Dendritic cell treated with granulocyte-macrophage colony-stimulating factor and Interleukin-4, amounts not matched to agents 40 ng/mL and 50 ng/mL, for 4 days (primary cell): ENCODE measurements at regions not wholly inside any gene's neighbourhood (a gene's known extent, or its start where the extent isn't known, plus 50 kb on each side); places are given as distances from the start of the nearest gene placed in this dataset.

Source experiments
- H3K27ac Mint-ChIP-seq: one replicate; pipeline ENCODE4 v1.8.0; 2022; ENCODE audit warnings: mild to moderate bottlenecking, mixed read lengths
- H3K27me3 Mint-ChIP-seq: one replicate; pipeline ENCODE4 v1.8.0; 2022; ENCODE audit warnings: mild to moderate bottlenecking, mixed read lengths
- H3K36me3 Mint-ChIP-seq: one replicate; pipeline ENCODE4 v1.8.0; 2022; ENCODE audit warnings: low read depth, mixed read lengths
- H3K4me1 Mint-ChIP-seq: one replicate; pipeline ENCODE4 v1.8.0; 2022; ENCODE audit warnings: low read depth, mixed read lengths
- H3K4me3 Mint-ChIP-seq: one replicate; pipeline ENCODE4 v1.8.0; 2022; ENCODE audit warnings: mild to moderate bottlenecking, moderate library complexity, mixed read lengths
- H3K9me3 Mint-ChIP-seq: one replicate; pipeline ENCODE4 v1.8.0; 2022; ENCODE audit warnings: mixed read lengths
- intact Hi-C: fragments of 100-400 bp; cut with micrococcal nuclease; formaldehyde crosslinking; loops from one replicate; pipeline ENCODE4 v1.15.0; 2022

GRCh38 chr15:61411902-61412510 is 182.9 kb upstream of the RORA start:
- Mint-ChIP-seq H3K27me3 (no peaks in the 10 kb centered on the region), H3K36me3 (no peaks in the 10 kb centered on the region), H3K9me3 (peaks cover 9% of the 10 kb centered on the region), H3K4me1 (no peaks in the 10 kb centered on the region), H3K27ac (no peak overlapping the region), H3K4me3 (no peak overlapping the region)
- intact Hi-C loops, result no loop called here

- Mint-ChIP-seq H3K27ac (no peak overlapping the region), H3K36me3 (no peaks in the 10 kb centered on the region), H3K9me3 (peaks cover 9% of the 10 kb centered on the region), H3K27me3 (no peaks in the 10 kb centered on the region), H3K4me3 (no peak overlapping the region), H3K4me1 (no peaks in the 10 kb centered on the region)
- intact Hi-C loops, result no loop called here
These were observed 181.6 kb upstream of the RORA start for GRCh38 chr15:61410662-61411061.

- Mint-ChIP-seq H3K27ac (no peak overlapping the region), H3K9me3 (peaks cover 9% of the 10 kb centered on the region), H3K36me3 (no peaks in the 10 kb centered on the region), H3K4me1 (no peaks in the 10 kb centered on the region), H3K27me3 (no peaks in the 10 kb centered on the region), H3K4me3 (no peak overlapping the region)
- intact Hi-C loops, result no loop called here
These were observed 175.5 kb upstream of the RORA start for GRCh38 chr15:61404567-61404966.

DNA sequence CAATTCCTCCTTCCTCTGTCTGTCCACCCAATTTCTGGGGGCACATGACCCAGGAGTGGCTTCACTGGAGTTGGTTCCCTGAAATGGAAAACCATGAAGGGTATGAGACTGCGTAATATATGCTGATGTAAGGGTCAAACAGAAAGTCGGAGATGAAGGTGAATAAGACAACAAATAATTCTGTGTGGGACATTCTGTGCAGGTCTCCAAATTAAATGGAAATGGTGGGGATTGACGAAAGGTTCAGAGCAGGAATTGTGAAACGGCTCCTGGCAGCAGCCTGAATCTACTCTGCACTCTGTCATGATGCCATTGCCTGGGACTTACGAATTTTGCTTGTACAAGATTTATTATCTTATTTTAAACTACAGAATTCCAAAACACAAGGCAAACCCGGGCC is 174.8 kb upstream of the RORA start:
- peaks cover 7% of the 10 kb centered on the region for H3K9me3 Mint-ChIP-seq

DNA sequence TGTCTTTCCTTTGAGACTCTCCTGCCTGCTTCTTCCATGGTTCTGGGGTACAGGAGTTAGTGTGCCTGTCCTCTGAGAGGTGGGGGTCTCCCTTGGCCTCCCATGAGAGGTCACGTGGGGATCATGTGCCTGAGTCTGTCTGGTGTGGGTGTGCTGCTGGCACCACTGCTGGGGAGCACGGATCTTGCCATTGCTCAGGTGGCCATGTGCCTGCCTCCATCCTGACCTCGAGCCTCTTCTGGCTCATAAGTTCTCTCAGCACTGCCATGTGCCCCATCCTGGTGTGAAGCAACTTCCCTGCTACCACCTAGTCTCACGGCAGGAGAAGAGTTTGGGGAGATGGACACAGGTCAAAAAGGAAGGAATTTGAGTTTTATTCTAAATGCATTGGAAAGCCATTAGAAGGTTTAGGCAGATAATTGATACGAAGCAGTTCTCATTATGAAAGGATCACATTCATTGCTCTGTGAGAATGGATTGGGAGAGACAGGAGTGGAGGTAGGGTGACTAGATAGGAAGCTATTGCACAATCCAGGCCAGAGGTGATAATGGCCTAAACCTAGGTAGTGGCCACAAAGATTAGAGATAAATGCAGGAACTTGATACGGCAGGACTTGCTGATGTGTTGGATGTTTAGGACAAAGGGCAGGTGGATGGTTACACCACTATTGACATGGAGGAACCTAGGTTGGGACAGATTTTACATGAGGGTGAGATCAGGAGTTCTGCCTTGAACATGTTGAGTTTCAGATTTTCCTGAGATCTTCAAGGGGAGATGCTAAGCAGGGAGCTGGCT is 173.0 kb upstream of the RORA start:
- no peaks in the 10 kb centered on the region for H3K27me3 Mint-ChIP-seq
- H3K4me3 Mint-ChIP-seq, result no peak overlapping the region
- H3K4me1 Mint-ChIP-seq, result no peaks in the 10 kb centered on the region
- H3K9me3 Mint-ChIP-seq, result peaks cover 13% of the 10 kb centered on the region
- H3K36me3 Mint-ChIP-seq, result no peaks in the 10 kb centered on the region
- intact Hi-C loops, result no loop called here
- no peak overlapping the region for H3K27ac Mint-ChIP-seq

More for the DNA sequence above, 174.8 kb upstream of the RORA start:
- intact Hi-C loops, result no loop called here
- no peak overlapping the region for H3K27ac Mint-ChIP-seq
- no peak overlapping the region for H3K4me3 Mint-ChIP-seq
- no peaks in the 10 kb centered on the region for H3K36me3 Mint-ChIP-seq
- H3K4me1 Mint-ChIP-seq, result no peaks in the 10 kb centered on the region
- no peaks in the 10 kb centered on the region for H3K27me3 Mint-ChIP-seq

- Mint-ChIP-seq H3K36me3 (no peaks in the 10 kb centered on the region), H3K4me1 (no peaks in the 10 kb centered on the region), H3K4me3 (no peak overlapping the region), H3K9me3 (peaks cover 13% of the 10 kb centered on the region), H3K27ac (no peak overlapping the region), H3K27me3 (no peaks in the 10 kb centered on the region)
- intact Hi-C loops, result no loop called here
These were observed 169.2 kb upstream of the RORA start for GRCh38 chr15:61398310-61398709.

DNA sequence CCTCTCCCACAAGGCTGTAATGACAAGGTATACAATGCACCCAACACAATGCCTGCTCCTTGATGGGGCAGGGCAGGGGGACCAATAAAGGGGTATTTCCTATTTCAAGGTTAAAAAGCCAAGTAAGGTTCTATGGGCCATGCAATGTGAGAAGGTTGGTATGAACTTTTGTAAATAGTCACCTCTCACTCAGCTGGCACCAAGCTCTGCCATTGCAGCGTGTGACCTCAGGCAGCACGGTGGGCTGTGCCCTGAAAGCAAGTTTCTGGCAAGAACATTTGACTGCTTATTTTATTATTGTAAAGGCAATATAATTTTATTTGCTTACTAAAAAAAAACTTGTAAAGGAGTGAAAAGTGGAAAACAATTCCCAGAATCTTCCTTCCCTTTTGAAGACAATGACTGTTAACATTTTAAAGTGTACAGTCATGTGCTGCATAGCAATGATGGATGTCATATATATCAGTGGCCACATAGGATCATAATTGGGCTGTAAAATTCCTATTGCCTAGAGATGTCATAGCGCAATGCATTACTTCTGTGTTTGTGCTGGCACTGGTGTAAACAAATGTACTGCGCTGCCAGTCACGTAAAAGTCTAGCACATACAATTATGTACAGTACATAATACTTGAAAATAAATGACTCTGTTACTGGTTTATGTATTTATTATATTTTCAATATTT is 167.3 kb upstream of the RORA start:
- no peaks in the 10 kb centered on the region for H3K4me1 Mint-ChIP-seq
- H3K9me3 Mint-ChIP-seq, result peaks cover 13% of the 10 kb centered on the region
- intact Hi-C loops, result no loop called here
- no peak overlapping the region for H3K4me3 Mint-ChIP-seq
- no peaks in the 10 kb centered on the region for H3K36me3 Mint-ChIP-seq
- H3K27me3 Mint-ChIP-seq, result no peaks in the 10 kb centered on the region
- no peak overlapping the region for H3K27ac Mint-ChIP-seq

GRCh38 chr15:61393949-61394348 is 164.8 kb upstream of the RORA start:
- Mint-ChIP-seq H3K4me3 (no peak overlapping the region), H3K36me3 (no peaks in the 10 kb centered on the region)
- intact Hi-C loops, result no loop called here

DNA sequence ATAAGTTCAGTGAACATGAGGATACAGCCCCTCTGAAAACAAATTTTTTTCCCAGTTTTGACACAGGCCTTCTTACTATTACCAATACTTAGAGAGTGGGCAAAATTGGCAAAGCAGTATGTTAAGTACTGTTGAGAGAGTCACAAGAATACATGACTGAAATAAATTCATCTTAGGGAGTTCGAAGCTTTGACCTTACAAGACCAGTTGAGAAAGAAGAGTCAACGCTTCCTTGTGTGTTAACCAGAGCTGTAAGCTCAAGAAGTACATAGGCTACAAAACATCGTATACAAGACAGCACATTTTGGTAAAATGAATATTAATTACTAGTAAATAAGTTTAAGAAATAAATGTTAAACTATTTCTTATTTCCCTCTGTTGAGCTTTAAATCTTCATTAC is 164.4 kb upstream of the RORA start:
- no peak overlapping the region for H3K27ac Mint-ChIP-seq
- intact Hi-C loops, result no loop called here
- H3K9me3 Mint-ChIP-seq, result peaks cover 10% of the 10 kb centered on the region
- H3K4me1 Mint-ChIP-seq, result no peaks in the 10 kb centered on the region
- H3K4me3 Mint-ChIP-seq, result no peak overlapping the region
- no peaks in the 10 kb centered on the region for H3K36me3 Mint-ChIP-seq
- H3K27me3 Mint-ChIP-seq, result no peaks in the 10 kb centered on the region

More at GRCh38 chr15:61393949-61394348, 164.8 kb upstream of the RORA start:
- Mint-ChIP-seq H3K9me3 (peaks cover 13% of the 10 kb centered on the region), H3K27me3 (no peaks in the 10 kb centered on the region), H3K4me1 (no peaks in the 10 kb centered on the region), H3K27ac (no peak overlapping the region)

GRCh38 chr15:61390138-61390537 is 161.0 kb upstream of the RORA start:
- intact Hi-C loops, result no loop called here
- H3K27me3 Mint-ChIP-seq, result no peaks in the 10 kb centered on the region
- H3K4me1 Mint-ChIP-seq, result no peaks in the 10 kb centered on the region
- H3K4me3 Mint-ChIP-seq, result no peak overlapping the region
- no peaks in the 10 kb centered on the region for H3K36me3 Mint-ChIP-seq
- H3K27ac Mint-ChIP-seq, result no peak overlapping the region
- H3K9me3 Mint-ChIP-seq, result peaks cover 14% of the 10 kb centered on the region

DNA sequence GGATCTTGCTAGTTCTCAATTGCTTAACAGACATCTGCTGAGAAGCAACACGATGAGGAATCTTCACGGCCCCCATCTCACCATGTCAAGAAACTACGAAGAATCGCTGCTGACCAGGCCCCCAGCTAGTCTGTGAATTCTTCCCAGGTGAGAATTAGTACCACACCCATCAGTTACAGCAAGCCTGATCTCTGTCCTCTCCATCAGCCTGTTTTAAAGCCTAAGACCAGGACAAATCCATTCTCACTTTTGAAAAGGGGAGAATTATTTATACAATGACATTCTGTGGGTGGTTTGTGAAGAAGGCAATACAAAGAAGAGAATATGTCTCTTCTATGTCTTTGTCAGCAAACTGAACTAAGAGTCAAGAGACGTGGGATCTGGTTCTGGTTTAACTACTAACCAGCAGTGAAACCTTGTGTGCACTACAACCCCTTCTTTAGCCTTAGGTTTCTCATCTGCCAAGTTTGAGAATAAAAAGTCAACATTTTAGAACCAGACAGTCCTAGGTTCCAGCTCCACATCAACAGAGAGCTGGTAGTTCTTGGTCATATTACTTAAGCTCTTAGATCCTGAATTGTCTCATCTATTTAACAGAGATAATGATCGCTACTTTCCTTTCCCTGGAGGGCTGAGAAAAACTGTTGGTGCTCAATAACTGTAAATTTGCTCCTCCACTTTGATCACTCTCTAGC is 160.4 kb upstream of the RORA start:
- intact Hi-C loops, result no loop called here
- no peaks in the 10 kb centered on the region for H3K4me1 Mint-ChIP-seq
- H3K4me3 Mint-ChIP-seq, result no peak overlapping the region
- H3K27ac Mint-ChIP-seq, result no peak overlapping the region
- H3K27me3 Mint-ChIP-seq, result no peaks in the 10 kb centered on the region
- no peaks in the 10 kb centered on the region for H3K36me3 Mint-ChIP-seq
- peaks cover 17% of the 10 kb centered on the region for H3K9me3 Mint-ChIP-seq

DNA sequence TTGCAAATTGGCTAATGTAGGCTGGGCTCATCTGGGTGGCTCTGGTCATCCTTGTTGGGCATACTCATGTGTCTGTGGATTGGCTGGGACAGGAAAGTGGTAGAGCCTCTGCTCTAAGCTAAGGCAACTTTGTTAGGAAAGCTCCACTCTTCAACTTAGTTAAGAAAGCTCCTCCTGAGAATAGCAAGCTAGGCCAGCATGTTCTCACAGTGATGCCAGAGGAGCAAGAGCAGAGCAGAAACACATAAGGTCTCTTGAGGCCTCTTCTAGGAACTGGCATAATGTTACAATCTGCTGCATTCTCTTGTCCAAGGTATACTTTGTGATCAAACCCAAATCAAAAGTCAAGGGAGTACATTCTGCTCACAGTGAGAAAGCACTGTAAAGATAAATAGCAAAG is 158.6 kb upstream of the RORA start:
- Mint-ChIP-seq H3K4me3 (no peak overlapping the region), H3K27me3 (no peaks in the 10 kb centered on the region)
- intact Hi-C loops, result no loop called here

DNA sequence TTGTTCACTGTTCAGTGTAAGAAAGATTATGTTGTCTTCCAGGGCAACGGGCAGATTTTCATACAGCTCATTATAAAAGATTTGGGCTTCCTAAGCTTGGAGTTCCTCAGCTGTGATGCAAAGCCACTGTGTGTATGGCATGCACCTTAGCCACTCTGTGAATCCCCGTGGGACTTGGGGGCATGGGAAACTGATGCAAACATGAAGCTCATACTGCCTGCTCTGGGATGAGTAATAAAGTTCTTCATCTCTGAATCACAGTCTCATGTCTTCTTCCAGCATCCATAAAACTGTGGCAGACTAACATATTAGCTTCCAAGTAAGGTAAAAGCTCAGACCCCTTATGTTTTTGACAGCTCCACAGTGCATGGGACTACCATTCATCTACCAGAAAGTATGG is 154.3 kb upstream of the RORA start:
- H3K4me3 Mint-ChIP-seq, result no peak overlapping the region
- H3K36me3 Mint-ChIP-seq, result no peaks in the 10 kb centered on the region
- peaks cover 17% of the 10 kb centered on the region for H3K9me3 Mint-ChIP-seq
- intact Hi-C loops, result no loop called here
- no peak overlapping the region for H3K27ac Mint-ChIP-seq
- no peaks in the 10 kb centered on the region for H3K4me1 Mint-ChIP-seq
- no peaks in the 10 kb centered on the region for H3K27me3 Mint-ChIP-seq

More for the DNA sequence above, 158.6 kb upstream of the RORA start:
- Mint-ChIP-seq H3K9me3 (peaks cover 17% of the 10 kb centered on the region), H3K27ac (no peak overlapping the region), H3K36me3 (no peaks in the 10 kb centered on the region), H3K4me1 (no peaks in the 10 kb centered on the region)

DNA sequence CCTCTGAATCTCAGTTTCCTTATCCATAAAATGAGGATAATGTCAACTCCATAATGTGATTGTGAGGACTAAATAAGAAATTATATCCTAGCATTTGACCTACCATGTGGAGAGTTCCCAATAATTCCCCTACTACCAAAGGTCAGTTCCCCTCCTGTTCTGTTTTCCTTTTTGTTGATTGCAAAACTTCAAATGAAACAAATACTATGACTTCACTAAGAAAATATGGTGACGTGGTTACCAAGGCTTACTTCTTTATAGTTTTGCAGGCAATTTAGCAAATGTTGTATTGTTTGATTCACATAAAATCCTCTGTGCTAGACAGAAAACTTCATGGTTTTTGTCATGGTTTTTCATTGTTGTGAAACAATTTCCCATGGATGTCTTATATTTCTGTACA is 153.8 kb upstream of the RORA start:
- Mint-ChIP-seq H3K9me3 (peaks cover 17% of the 10 kb centered on the region), H3K4me1 (no peaks in the 10 kb centered on the region), H3K4me3 (no peak overlapping the region), H3K27ac (no peak overlapping the region), H3K27me3 (no peaks in the 10 kb centered on the region), H3K36me3 (no peaks in the 10 kb centered on the region)
- intact Hi-C loops, result no loop called here
